Smooth muscle cell (in vitro differentiated cells): ENCODE measurements at regions not wholly inside any gene's neighbourhood (a gene's known extent, or its start where the extent isn't known, plus 50 kb on each side); places are given as distances from the start of the nearest gene placed in this dataset.

Experiments
- DNase-seq: peaks from one replicate; lab custom pipeline; 2025; ENCODE audit not compliant: unreplicated experiment; lab: John Stamatoyannopoulos, UW
- H2AFZ ChIP-seq: fragments of 200-600 bp; sonication (generic); 2 replicates; pipeline ENCODE4 v1.6.0; 2016; ENCODE audit warnings: antibody characterized with exemption, low read depth, mild to moderate bottlenecking
- H3F3A ChIP-seq: fragments of 200-600 bp; sonication (generic); 2 replicates; pipeline ENCODE4 v1.6.0; 2017; ENCODE audit warnings: antibody characterized with exemption, low read depth
- H3K27ac ChIP-seq: fragments of 200-600 bp; sonication (generic); 2 replicates; pipeline ENCODE4 v1.5.1; 2016; ENCODE audit warnings: low read depth, mild to moderate bottlenecking
- H3K27me3 ChIP-seq: fragments of 200-600 bp; sonication (generic); 2 replicates; pipeline ENCODE4 v1.6.1; 2016; ENCODE audit warnings: low read depth, mild to moderate bottlenecking
- H3K36me3 ChIP-seq: fragments of 200-600 bp; sonication (generic); 2 replicates; pipeline ENCODE4 v1.5.1; 2016; ENCODE audit warnings: low read depth
- H3K4me1 ChIP-seq: fragments of 200-600 bp; sonication (generic); 2 replicates; pipeline ENCODE4 v1.5.1; 2016; ENCODE audit warnings: low read depth
- H3K4me2 ChIP-seq: fragments of 200-600 bp; sonication (generic); 2 replicates; pipeline ENCODE4 v1.6.0; 2016; ENCODE audit warnings: mild to moderate bottlenecking
- H3K4me3 ChIP-seq: fragments of 200-600 bp; sonication (generic); 2 replicates; pipeline ENCODE4 v1.5.1; 2016; ENCODE audit warnings: mild to moderate bottlenecking
- H3K79me2 ChIP-seq: fragments of 200-600 bp; sonication (generic); 2 replicates; pipeline ENCODE4 v1.6.0; 2016; ENCODE audit warnings: low read depth, mild to moderate bottlenecking
- H3K9ac ChIP-seq: fragments of 200-600 bp; sonication (generic); 2 replicates; pipeline ENCODE4 v1.6.0; 2016; ENCODE audit warnings: low read depth
- H3K9me3 ChIP-seq: fragments of 200-600 bp; sonication (generic); replicated peaks from 2 replicates; pipeline ENCODE4 v1.5.1; 2016; ENCODE audit warnings: low read depth
- H4K20me1 ChIP-seq: fragments of 200-600 bp; sonication (generic); 2 replicates; pipeline ENCODE4 v1.6.0; 2016; ENCODE audit warnings: low read depth
- WGBS: methylation state at CpG from one replicate; pipeline ENCODE4 v1.1.7; 2016; ENCODE audit warnings: low lambda C conversion rate; 5-methylcytosine and 5-hydroxymethylcytosine counted together
- TF ChIP-seq, protein P1 (sequence below): fragments of 200-600 bp; sonication (generic); IDR thresholded peaks from 2 replicates; pipeline ENCODE4 v1.5.1; 2017; ENCODE audit warnings: borderline replicate concordance, mild to moderate bottlenecking, antibody characterized with exemption; ENCODE audit not compliant: insufficient read depth, poor library complexity, severe bottlenecking

DNA sequence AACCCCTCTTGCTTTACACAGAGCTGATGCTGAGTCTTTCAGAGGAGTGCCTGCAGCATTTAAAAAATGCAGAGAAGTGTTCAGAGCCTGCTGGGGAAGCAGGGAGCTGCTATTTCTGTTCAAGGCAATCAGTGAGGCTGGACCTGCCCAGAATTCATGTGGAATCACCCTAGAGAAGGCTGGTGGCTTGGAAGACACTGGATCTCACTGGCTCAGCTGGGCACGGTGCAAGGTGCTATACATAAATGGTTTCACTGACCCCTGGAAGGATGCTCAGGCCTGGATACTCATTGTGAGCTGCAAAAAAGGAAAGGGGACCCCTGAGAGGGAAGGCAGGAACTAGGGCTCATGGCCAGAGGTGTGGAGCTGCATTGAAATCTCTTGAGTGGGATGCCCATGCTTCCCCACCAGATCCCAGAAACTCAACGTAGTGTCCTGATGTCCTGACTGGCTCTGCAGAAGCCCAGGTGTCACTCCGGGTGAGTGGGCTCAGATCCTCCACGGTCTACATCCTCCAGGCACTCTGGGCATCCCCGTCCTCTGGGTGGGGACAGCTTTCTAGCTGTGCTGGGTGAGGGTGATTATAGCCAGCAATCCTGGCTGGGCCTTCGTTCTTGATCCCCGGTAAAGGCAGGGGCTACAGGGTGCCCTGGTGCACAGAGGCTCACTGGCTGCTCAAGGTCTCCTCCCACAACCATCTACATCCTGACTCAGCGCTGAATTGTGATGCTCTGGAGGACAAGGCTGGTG is 77.2 kb upstream of the TNS3 start:
- Histone ChIP-seq H3K9me3 (no peaks in the 10 kb centered on the region), H3K9ac (no peak overlapping the region), H3K27me3 (no peaks in the 10 kb centered on the region), H3K79me2 (no peaks in the 10 kb centered on the region), H3K36me3 (no peaks in the 10 kb centered on the region), H4K20me1 (no peaks in the 10 kb centered on the region), H3K4me3 (no peak overlapping the region), H3K4me1 (peaks cover 16% of the 10 kb centered on the region), H3F3A (no peaks in the 10 kb centered on the region), H3K27ac (no peak overlapping the region), H2AFZ (no peak overlapping the region), H3K4me2 (no peak overlapping the region)
- no peak for DNase-seq
- WGBS = 95% methylated on average over 8 of the region's 8 CpGs
- TF ChIP-seq, protein P1, sequence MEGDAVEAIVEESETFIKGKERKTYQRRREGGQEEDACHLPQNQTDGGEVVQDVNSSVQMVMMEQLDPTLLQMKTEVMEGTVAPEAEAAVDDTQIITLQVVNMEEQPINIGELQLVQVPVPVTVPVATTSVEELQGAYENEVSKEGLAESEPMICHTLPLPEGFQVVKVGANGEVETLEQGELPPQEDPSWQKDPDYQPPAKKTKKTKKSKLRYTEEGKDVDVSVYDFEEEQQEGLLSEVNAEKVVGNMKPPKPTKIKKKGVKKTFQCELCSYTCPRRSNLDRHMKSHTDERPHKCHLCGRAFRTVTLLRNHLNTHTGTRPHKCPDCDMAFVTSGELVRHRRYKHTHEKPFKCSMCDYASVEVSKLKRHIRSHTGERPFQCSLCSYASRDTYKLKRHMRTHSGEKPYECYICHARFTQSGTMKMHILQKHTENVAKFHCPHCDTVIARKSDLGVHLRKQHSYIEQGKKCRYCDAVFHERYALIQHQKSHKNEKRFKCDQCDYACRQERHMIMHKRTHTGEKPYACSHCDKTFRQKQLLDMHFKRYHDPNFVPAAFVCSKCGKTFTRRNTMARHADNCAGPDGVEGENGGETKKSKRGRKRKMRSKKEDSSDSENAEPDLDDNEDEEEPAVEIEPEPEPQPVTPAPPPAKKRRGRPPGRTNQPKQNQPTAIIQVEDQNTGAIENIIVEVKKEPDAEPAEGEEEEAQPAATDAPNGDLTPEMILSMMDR = no peak

DNA sequence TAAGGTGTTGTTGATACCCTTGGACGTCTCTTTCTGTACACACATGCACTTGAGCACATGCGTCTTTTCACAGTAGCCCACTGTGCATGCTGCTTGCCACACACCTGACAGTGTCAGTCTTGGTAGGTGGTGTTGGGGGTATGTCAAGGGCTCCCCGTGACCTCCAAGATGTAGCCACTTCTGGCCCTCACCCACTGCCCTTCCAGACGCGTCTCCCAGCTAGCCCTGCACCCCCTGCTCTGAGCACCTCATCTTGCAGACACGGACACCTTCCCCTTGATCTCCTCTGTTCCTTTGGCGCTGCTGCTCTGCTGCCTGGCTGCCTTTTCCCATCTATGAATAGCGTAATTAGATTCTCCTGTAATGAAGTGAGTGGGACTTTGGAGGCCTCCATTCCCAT is 75.2 kb upstream of the TNS3 start:
- Histone ChIP-seq H3K4me2 (no peak overlapping the region), H3K79me2 (no peaks in the 10 kb centered on the region), H3K27ac (no peak overlapping the region), H3F3A (peaks cover 2% of the 10 kb centered on the region), H3K4me3 (no peak overlapping the region), H3K36me3 (no peaks in the 10 kb centered on the region), H4K20me1 (no peaks in the 10 kb centered on the region), H3K27me3 (no peaks in the 10 kb centered on the region), H3K9me3 (no peaks in the 10 kb centered on the region), H2AFZ (no peak overlapping the region), H3K4me1 (peaks cover 19% of the 10 kb centered on the region), H3K9ac (no peak overlapping the region)
- TF ChIP-seq, protein P1 = no peak
- WGBS = 96% methylated on average over 8 of the region's 8 CpGs
- DNase-seq = no peak

DNA sequence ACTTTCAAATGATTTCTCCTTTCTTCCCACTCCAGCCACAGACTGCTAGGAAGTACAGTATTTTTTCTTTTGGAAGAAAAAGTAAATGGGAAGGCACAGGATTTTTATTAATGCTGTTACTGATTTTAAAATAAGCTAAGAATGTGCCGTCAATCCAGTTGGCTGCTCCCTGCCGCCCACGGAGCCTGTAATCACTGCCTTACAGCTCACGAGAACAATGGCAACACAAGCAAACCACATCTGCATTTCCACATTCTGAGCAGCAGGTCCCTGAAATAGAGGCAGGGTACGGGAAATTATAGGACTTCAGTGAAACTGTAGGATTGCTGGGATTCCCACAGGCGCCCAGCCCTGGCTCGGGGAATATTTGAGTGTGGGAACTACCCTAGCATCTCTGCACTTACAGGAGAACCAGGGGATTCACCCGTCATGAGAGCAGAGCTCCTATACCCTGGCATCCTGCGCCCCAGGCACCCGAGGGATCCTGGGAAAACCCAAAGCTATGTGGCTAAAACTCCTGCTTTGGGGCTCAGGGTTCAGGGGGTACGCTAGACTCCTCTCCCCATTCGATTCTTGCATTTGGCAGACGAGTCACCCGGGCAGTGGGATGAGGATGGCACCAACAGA is 72.9 kb upstream of the TNS3 start:
- Histone ChIP-seq H3K4me2 (peak overlapping the region; percentile 64), H3K9ac (no peak overlapping the region), H3K27me3 (no peaks in the 10 kb centered on the region), H3K36me3 (no peaks in the 10 kb centered on the region), H3K4me1 (peaks cover 18% of the 10 kb centered on the region), H3F3A (peaks cover 2% of the 10 kb centered on the region), H3K27ac (no peak overlapping the region), H3K79me2 (no peaks in the 10 kb centered on the region), H4K20me1 (no peaks in the 10 kb centered on the region), H3K9me3 (no peaks in the 10 kb centered on the region), H2AFZ (no peak overlapping the region), H3K4me3 (no peak overlapping the region)
- WGBS = 73% methylated on average over 14 of the region's 14 CpGs
- TF ChIP-seq, protein P1 = no peak
- no peak for DNase-seq
